ENCODE measurements at regions not wholly inside any gene's neighbourhood (a gene's known extent, or its start where the extent isn't known, plus 50 kb on each side); places are given as distances from the start of the nearest gene placed in this dataset. TPM values are rescaled to one million over a fixed set of nuclear protein-coding genes. Genes with fewer than 3 reads are reported as not detected.

Small RNAs in the stretch of these regions (small RNA-seq; reads per million reads assigned to genes)
- gene RF00284 (ENCODE audit: insufficient read depth, insufficient read length, low read depth, low replicate concordance) (not detected), gene RNA5SP371 (ENCODE audit: insufficient read depth, insufficient read length, low read depth, low replicate concordance) (not detected)
